SK-N-SH treated with all-trans-retinoic acid at 6 μM for 48 hours (cell line): ENCODE measurements at regions not wholly inside any gene's neighbourhood (a gene's known extent, or its start where the extent isn't known, plus 50 kb on each side); places are given as distances from the start of the nearest gene placed in this dataset.

Experiments
- ARNTL ChIP-seq: fragments of 450-650 bp; formaldehyde crosslinking; IDR thresholded peaks from 2 replicates; pipeline ENCODE4 v1.5.0; 2020; ENCODE audit warnings: low read depth, mild to moderate bottlenecking, moderate library complexity, borderline replicate concordance
- BACH2 ChIP-seq: fragments of 250-450 bp; sonication (Bioruptor Pico); IDR thresholded peaks from 2 replicates; pipeline ENCODE4 v1.9.0; 2021; ENCODE audit warnings: mild to moderate bottlenecking, borderline replicate concordance
- ESRRG ChIP-seq: fragments of 250-450 bp; sonication (Bioruptor Pico); IDR thresholded peaks from 2 replicates; pipeline ENCODE4 v1.6.1; 2021; ENCODE audit warnings: mild to moderate bottlenecking
- RARB ChIP-seq: fragments of 250-450 bp; sonication (Bioruptor Pico); IDR thresholded peaks from 2 replicates; pipeline ENCODE4 v1.8.0; 2021; ENCODE audit warnings: mild to moderate bottlenecking, moderate library complexity
- TCF4 ChIP-seq: fragments of 250-450 bp; sonication (Bioruptor Pico); IDR thresholded peaks from 2 replicates; pipeline ENCODE4 v1.8.0; 2021; ENCODE audit warnings: mild to moderate bottlenecking, moderate library complexity, borderline replicate concordance

DNA sequence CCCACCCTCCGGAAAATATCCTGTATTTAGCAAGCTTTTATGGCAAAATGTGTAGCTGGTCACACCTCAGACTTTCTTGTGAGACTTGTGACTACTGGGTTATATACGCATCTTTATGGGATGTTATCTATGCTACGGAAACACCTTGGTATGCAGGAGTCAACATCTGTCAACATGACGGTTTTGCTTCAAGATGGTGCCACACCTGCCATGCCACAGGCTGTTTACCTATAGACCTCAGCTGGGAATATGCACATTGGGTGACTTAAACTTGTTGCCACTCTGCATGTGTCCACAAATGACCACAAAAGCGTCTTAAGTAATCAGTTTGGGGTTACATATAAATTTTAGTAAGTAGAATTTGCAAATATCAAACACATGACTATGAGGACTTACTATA is 192.3 kb upstream of the ATP6AP2 start:
- TF ChIP-seq ARNTL (CRISPR knock-in tag) (no peak), BACH2 (CRISPR knock-in tag) (no peak), ESRRG (CRISPR knock-in tag) (no peak), TCF4 (CRISPR knock-in tag) (no peak), RARB (no peak)
